ENCODE measurements at regions not wholly inside any gene's neighbourhood (a gene's known extent, or its start where the extent isn't known, plus 50 kb on each side); places are given as distances from the start of the nearest gene placed in this dataset.
"Not testable (repeated sequence)": the region's sequence is repeated elsewhere in the genome, so short reads cannot be mapped to it uniquely, and the experiment has no call there.

DNA sequence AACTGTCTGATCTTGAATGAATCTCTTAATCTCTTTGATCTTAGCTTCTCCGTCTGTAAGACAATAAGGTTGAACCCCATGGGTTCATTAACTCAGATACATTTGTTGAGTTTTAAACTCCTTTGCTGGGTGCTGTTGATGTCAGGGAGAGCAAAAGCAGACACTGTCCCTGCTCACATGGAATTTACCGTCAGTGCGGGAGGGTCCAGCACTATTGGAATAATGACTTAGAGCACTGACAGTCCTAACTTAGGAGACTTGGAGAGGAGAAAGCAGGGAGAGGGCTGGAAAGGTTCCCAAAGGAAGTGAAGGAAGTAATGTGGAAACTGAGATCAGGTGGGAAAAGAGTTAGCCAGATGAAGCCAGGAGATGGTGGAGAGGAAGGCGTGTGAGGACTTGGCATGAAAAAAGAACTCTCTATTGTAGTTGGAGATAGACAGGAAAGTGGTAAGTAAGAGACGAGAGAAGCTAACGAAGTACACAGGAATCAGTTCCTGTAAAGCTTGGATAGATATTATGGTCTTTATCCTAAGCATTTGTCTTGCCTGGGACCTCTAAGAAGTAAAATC lies 141.4 kb upstream of the SERTAD2 start:
- DNase-seq: no peak

DNA sequence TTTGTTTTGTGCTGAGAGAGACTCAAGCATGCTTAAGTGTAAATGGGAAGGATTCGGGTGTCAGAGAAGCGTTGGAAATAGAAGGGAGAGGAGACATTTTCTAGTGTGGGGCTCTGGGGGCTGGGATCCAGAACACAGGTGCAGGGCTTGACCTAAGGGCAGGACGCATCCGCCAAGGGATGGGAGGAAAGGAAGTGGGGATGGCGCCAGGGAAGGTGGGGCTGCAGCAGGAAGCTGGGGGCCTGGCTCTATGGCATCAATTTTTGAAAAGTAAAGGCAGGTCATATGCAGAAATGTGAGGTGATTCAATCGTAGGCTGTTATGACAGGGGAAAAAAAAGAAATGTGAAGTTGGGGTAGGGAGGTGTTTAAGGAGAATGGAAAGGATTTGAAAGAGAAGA lies 143.2 kb upstream of the SERTAD2 start:
- DNase-seq: no peak

DNA sequence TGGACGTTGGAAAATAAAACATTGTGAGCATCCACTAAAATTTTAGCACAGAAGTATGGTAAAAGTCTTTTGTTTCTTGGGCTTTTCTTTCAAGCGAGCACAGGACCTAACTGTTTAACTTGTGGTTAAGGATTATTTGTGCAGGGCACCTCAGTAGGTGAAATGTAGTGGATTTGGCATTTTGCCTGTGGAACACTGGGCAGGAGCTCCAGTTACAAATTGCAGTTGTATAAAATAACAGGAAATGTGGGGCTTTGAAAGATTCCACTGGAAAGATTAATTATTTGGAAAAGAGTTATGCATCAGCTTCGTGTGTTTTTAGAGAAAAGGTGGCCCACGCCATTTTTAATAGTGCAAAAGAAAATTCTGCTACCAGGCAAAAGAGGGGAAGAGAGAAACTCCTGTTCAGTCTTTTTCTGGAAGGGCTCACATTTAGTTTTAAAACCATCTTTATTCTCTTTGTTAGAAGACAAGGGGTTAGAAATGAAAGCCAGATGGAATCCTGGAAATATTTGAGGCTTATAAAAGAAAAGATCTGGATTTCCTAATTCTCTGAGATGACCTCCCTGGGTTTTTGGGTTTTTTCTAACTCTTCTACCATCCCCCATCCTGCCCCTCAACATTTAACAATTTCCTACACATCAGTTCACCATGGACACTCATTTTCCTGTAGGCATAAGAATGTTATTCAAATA lies 144.3 kb upstream of the SERTAD2 start:
- DNase-seq: peak; percentile 59

DNA sequence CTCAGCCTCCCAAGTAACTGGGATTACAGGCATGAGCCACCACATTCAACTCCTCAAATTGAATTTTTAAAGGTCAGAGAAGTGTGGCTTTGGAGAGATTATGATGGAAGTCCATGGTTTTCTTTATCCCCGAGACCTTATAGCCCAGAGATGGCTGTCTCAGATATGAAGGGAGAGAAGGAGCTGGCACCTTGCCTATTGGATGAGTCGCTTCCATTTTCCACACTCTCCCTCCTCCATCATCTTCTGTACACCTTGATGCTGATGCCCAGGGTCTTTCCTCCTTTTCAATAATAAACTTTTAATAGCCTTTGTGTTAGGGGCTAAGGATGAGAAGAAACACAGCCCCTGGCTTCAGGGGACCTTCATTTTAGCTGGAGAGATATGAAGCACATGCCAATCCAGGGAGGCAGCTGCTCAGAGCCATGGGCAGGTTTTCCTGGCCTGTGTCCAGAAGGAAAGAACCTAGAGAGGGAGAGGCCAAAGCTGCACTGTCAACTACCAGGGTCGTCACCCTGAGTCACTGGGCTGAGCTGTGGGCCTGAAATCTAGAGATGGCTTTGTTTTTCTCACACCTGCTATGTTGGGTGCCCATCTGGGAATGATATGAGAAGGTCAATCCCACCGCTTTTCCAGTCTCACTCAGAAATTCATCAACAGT lies 146.0 kb upstream of the SERTAD2 start:
- DNase-seq: no peak

DNA sequence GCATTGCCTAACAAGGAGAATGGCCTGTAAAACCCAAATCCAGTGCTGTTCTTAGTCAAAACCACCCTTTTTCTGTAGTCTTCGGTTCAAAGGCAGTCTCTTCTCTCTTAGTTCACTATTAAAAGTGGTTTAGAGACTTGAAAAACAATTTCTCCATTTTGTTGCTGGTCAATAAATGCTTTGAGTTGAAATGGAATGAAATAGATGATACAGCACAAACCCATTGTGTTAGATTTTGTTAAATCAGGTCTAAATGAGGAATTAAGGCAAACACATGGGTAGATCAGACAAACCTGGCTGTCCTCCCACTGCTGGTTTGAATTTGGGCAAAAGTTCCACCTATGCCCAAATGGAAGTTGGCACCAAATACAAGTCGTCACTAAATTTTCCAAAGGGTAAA lies 150.1 kb upstream of the SERTAD2 start:
- DNase-seq: no peak

DNA sequence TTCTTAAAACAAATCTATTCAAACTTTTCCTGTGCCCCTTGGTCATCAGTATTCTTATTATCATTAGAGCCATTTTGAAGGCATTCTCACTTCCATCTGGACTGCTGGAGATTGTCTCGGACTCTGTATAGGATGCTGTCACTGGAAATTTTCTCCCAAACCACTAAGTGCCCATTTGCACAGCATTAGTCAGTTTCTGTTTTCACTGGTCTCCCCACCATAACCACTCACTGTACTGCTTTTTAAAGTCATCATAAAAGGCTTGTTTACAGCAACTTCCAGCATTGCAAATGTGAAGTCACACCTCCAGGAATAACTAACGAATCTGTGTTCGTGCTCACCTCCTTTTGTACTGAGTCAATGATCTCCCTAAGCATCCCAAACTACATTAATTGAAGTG lies 150.9 kb upstream of the SERTAD2 start:
- DNase-seq: no peak

DNA sequence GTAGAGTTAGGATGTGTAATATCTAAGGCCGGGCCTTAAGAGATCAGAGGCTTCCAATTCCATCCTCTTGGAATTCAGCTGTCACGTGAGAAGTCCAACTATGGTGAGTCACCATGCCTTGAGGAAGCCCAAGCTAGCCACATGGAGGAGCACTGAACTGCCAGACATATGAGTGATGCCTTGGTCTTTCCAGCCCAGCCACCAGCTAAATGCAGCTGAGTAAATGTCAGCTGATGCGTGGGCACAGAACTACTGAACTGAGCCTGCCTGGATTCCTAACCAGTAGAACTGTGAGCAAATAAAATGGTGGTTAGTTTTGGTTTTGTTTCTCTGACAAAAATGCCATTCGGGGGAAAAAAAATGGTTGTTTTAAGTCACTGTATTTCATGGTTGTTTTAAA lies 153.7 kb upstream of the SERTAD2 start:
- DNase-seq: peak; percentile 99

DNA sequence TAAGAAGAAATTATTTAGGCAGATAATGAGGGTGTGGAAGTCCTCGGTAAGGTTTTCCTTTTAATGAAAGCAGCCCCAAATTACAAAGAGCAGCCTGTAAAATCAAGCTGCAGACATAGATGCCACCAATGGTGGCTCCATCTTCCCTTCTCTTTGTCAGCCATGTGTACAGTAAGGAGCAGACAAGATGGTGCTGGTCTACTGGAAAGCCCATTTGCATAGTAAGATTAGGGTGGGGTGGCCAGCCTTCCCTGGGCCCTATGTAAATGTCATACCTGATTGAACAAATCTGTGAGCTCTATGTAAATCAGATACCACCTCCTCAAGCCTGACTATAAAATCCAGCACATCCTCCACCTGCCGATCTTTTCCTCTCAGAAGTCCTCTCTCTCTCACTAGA lies 154.4 kb upstream of the SERTAD2 start:
- DNase-seq: no peak

DNA sequence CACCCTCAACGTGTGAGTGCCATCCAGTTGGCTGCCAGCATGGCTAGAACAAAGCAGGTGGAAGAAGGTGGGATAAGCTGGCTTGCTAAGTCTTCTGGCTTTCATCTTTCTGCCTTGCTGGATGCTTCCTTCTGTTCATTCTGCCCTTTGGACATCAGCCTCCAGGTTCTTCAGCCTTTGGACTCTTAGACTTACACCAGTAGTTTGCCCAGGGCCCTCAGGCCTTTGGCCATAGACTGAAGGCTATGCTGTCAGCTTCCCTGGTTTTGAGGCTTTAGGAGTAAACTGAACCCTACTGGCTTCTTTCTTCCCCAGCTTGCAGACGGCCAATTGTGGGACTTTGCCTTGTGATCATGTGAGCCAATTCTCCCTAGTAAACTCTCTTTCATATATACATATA lies 155.0 kb upstream of the SERTAD2 start:
- no peak for DNase-seq

DNA sequence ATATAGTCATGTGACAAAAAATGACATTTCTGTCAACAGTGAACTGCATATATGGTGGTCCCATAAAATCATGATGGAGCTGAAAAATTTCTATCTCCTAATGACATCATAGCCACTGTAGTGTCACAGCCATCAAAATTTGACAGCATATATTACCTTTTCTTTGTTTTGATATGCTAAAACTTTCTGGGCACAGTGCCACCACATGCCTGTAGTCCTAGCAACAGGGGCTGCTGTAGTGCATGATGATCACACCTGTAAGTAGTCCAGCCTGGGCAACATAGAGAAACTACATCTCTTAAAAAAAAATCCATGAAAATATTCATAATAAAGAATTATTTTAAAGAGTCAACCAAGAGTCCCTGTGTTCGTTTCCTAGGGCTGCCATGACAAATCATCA lies 155.5 kb upstream of the SERTAD2 start:
- no peak for DNase-seq

DNA sequence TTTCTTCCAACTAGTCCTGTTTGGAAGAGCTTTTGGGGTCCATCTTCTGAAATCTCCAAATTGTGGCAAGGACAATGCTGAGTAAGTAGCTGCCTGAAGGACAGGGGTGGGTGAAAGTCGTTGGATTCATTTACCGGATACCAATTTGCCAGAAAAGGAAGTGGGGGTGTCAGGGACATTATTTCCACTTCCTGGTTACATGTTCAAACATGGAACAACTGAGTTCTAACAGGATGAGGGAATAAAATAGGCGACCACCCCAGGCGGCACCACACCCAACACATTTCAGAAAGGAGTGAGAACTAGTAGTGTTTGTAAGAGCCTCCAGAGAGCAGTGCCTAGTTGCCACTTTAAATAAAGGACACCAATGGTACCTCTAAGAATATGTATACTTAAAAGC lies 158.6 kb upstream of the SERTAD2 start:
- no peak for DNase-seq

DNA sequence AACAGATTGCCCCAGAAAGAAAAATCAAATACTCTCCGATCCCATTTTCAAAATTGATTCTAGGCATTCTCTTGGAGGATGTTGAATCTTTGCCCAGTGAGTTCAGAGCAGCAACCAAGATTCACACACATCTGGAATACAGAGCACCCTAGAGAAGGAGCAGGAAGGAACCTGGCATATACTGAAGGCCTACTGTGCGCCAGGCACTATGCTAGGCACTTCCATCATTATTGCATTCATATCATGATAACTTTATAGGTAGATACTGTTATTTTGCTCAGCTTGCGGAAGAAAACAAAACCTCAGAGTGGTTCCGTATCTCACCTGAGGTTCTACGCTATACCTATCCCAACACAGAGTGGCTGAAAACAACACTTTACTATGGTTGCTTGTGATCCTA lies 160.3 kb upstream of the SERTAD2 start:
- DNase-seq: no peak

DNA sequence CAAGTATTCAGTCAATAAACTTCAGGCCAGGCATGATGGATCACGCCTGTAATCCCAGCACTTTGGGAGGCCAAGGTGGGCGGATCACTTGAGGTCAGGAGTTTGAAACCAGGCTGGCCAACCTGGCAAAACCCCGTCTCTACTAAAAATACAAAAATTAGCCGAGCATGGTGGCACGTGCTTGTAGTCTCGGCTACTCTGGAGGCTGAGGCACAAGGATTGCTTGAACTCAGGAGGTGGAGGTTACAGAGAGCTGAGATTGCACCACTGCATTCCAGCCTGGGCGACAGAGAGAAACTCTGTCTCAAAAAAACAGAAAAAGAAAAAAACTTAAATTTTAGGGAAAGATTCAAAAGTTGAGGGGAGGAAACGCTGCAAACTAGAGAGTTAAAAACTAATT lies 162.8 kb upstream of the SERTAD2 start:
- not testable (repeated sequence) for DNase-seq

DNA sequence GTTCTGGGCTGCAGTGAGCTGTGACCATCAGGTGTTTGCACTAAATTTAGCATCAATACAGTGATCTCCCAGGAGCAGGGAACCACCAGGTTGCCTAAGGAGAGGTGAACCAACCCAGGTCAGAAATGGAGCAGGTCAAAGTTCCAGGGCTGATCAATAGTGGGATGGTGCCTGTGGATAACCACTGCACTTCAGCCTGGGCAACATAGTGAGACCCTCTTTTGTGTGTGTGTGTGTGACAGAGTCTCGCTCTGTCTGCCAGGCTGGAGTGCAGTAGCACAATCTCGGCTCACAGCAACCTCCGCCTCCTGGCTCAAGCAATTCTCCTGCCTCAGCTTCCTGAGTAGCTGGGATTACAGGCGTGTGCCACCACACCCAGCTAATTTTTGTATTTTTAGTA lies 163.7 kb upstream of the SERTAD2 start:
- no peak for DNase-seq

DNA sequence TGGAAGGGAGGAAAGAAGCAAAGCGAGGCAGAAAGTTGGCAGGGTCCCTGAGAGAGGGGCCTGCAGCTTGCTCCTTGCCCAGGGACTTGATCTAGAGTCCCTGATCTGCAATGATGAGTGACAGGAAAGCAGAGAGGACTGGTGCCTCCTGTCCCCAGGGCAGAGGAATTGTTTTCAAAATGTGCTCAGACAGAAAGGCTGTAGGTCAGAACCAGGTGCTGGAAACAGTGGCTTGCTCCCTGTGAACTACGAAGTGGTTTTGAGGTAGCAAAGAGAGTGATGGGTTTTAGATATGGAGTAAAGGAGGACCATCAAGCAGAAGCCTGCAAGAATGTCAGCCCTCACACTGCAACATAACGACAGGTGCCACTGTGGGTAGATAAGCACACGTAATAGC lies 164.9 kb upstream of the SERTAD2 start:
- no peak for DNase-seq

DNA sequence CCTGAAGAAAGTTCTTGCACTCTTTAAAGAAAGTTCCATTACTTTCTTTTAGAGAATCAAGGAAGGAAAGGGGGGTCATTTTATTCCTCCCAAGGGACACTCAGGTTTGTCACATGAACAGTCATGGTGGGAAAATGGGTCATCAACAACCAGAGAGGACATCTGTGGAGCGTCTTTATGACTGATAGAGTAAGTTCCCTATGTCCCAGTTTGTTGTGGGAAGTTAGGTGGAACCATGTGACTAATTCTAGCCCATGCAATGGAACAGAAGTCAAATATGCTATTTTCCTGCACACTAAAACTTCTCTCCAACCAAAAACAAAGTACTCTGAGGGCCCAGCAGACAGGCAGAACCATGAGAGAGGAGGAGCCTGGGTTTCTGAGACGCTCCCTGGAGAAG lies 165.6 kb upstream of the SERTAD2 start:
- no peak for DNase-seq

DNA sequence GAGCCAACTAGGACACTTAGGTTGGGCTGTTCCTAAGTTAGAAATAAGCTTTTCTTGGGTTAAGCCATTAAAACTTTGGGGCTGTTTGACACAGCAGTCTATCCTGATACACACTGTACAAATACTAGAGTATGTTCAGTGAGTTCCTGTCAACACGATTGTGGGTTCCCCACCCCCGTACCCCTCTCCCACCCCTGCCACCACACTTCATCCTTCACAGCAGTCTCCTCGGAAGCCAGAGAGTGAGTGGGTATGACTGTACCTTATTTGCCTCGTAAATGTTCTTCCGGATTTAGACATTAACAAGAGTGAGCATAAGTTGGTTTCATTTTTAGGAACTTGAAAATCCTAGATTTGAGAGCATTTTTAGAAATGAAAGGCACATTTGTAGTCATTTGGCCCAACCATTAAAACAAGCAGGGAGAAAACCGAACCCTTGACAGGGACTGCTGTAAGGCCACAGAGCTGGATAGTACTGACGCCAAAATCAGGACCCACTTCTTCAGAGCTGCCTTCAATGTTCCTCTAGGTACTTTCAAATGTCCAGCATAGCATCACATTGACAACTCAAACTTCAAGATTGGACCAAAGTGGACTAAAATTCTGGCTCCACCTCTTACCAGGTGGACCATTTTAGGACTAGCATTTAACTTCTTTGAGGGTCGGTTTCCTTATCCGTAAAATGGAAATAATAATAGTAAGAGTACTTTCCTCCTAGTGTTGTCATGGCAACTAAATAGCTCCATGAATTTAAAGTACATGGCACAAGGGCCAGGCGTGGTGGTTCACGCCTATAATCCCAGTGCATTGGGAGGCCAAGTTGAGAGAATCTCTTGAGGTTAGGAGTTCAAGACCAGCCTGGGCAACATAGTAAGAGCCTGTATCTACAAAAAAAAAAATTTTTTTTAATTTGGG lies 166.3 kb upstream of the SERTAD2 start:
- DNase-seq: no peak

DNA sequence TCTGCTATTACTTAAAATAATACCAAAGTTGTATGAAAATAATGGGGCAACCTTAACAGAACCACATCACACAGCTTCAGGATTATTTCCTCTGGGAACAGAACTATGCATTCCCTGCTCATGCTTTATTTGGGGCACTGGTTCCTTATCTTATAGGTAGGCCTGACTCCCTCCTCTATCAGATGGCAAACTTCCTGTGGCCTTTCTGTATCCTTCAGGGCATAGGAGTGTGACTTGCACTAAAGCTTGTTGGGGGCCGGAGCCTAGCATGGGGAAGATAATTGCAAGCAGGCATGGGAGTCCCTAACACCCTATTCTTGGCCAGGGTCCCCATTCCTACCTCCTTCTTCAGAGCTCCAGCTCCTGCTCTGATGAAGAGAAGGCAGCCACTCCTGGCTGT lies 167.2 kb upstream of the SERTAD2 start:
- no peak for DNase-seq

DNA sequence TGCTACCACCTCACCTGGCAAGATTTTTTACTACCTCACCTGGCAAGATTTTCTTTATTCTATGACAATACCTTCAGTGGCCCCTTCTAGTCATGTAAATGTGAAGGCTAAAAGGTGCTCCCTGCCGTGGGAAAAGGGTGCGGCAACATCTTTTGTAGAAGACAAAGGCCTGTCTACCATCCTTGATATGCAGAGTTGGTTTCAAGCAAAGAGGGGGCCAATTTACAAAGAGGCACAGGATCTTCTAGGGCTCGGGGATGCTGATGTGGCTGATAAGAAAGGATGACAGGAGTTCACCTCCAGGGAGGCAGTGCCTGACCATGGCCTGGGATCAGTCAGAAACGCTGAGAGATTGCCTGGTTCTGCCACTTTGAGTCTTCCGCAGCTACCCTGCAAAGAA lies 165.4 kb upstream of the SLC1A4 start:
- DNase-seq: no peak

DNA sequence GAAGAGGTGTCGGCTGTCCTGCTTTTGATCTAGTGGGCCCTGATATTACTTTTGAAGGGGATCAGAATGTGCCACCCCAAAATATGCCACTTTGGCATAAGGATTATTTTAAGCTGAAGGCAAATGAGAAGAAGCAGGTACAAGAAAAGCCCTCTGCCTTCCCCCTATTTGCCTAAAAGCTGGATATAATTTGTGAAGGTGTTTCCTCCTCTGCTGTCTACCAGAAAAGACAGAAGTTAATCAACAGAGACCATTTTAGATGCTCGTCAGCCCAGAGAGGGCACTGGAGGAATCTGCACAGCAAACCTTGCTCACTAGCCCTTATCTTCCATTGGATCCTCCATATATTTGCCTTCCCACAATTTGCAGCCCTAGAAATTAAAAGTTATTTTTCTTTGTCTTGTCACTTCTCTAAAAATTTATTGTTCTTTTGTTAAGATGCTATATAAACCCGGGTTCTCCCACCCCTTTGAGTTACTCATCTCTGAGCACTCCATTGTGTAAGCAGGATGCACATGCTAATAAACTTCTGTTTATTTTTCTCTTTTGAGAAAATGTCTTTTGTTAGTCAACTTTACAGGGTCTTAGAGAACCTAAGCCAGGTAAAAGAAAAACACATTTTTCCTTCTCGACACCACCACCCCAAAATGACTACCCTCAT lies 163.2 kb upstream of the SLC1A4 start:
- DNase-seq: no peak

DNA sequence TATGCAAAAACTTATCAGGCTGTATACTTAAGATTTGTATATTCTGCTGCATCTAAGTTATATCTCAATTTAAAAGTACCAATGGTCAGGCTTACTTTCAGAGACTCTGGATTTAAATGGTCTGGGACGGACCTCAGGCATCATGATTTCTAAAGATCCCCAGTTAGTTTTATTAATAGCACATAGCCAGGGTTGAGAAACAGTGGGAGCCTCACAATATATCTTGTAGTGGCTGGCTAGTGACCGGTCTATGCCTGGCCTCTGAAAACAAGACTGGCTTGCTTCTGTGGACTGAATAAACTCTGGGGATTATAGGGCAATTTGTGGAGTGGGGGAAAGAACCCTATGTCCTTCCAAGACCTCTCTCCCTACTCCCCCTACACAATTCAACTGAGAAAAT lies 162.5 kb upstream of the SLC1A4 start:
- DNase-seq: no peak

DNA sequence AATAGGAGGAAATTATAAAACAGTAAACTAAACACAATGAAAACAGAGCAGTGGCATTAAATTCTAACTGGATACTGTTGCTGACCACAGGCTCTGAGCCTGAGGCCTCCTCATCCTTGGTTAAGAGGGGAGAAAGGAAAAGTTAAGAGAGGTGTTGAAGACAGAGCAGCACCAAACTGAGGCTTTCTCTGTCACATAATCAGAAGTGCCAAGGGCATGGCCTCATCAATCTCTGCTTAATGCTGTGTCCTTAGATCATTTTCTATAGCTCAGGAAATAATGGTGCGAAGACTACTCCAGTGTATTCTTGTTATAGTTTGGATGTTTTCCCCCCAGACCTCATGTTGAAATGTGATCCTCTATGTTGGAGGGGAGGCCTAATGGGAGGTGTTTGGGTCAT lies 160.9 kb upstream of the SLC1A4 start:
- DNase-seq: no peak

DNA sequence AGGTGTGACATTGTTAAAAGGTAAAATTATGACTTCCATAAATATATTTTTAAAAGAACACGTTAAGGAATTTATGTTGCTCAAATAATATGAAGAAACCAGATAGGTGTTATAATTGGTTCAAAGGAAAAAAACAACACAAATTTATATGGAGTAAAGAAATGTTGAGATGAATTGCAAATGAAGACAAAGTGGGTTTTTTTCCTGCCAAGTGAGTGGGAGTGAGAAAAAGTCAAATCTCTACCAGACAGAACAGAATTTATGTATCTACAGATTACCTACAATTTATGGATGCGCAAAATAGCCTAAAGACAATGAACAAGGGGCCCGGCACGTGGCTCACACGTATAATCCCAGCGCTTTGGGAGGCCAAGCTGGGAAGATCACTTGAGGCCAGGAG lies 159.7 kb upstream of the SLC1A4 start:
- no peak for DNase-seq

Data from fibroblast of skin of back (primary cell).